Right ventricle myocardium superior (tissue), 1 donor: ENCODE measurements at regions not wholly inside any gene's neighbourhood (a gene's known extent, or its start where the extent isn't known, plus 50 kb on each side); places are given as distances from the start of the nearest gene placed in this dataset.

ENCODE experiments used
- ATAC-seq: fragments of 200-7000 bp; cut with Tn5 transposase; one replicate; pipeline ENCODE4 v1.9.1; 2020; ENCODE audit warnings: mild to moderate bottlenecking; ENCODE audit not compliant: poor library complexity
- DNase-seq: peaks from one replicate; pipeline ENCODE4 v3.0.0-alpha.2; 2020
- intact Hi-C: fragments of 100-400 bp; cut with DNase I; formaldehyde crosslinking; loops from one replicate; pipeline ENCODE4 v1.11.2; 2022
- donor health status: DM: no; HTN: yes; CAD: no; lungs with severe emphysema.

DNA sequence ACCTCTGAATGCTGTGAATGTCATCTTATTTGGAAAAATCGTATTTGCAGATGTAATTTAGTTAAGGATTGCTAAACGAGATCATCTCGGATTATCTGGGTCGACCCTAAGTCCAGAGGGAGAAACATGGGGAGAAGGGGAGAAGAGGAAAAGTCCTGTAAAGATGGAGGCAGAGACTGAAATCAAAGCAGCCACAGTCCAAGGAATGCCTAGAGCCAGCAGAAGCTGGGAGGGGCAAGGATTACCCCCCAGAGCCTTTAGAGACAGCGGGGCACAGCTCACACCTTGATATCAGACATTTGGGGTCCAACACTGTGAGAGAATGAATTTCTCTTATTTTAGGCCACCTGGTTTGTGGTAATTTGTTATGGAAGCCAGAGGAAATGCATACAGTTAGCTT, 104.9 kb upstream of the YPEL5 start:
- intact Hi-C loops, result no loop called here
- ATAC-seq, result no peak
- DNase-seq, result no peak

DNA sequence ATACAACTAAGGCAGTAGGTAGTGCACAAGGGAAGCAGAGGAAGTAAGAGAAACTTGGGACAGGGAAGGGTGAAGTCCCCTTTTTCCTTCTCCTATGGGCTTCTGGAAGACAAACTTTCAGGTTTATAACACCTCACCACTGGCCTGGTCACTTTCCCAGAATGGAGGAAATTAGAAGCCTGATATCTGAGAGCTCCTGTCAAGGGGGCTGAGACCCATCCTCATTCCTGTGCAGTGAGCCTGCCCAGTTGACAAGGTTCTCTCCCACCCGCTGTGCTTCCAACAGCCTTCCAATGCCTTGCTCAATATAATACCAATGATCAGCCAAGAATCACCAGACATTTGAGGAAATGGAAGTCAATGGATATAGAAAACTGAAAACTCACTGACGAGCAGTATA, 100.4 kb upstream of the YPEL5 start:
- DNase-seq, result no peak
- ATAC-seq, result no peak
- intact Hi-C loops, result no loop called here

DNA sequence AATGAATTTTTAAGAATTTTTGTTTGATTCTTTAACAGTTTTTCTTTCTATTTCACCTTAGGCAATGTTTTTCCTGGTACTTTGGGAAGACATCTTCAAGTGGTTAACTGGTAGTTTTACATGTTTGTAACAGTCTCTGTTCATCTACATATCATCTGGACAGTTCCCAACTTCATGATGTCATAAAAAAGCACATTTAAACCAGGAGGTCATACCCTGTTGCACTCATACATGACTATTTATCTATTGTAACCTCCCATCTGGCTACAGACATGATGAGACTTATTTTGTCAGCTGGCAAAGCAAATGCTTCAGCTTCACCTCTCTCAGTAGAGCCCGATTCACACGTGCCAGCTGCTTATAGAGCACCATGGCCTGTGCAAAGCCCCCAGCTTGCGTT, 99.8 kb upstream of the YPEL5 start:
- intact Hi-C loops, result no loop called here
- no peak for DNase-seq
- no peak for ATAC-seq

DNA sequence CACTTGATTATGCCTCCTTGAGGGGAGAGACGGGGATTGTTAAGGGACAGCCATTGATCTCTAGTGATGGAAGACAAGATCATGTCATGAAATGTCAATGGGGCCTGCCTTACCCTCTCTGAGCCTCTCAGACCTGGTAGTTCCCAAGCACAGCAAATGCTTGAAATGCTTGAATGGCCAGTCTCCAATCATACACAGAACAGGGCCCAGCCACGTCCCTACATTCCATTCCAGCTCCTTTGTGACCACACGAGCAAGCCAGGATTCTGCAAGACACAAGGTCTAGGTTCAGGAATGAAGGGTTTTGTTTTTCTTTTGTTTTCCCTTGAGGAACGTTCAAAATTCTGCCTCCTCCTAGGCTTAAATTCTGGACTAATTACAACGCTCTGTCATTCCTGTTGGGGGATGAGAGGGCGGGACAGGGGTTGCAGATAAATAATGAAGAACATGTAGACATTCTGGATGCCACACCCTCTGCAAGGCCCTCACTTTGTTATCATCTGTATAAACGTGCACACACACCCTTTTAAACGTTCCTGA, 98.1 kb upstream of the YPEL5 start:
- ATAC-seq, result no peak
- DNase-seq, result no peak
- intact Hi-C loops, result no loop called here

DNA sequence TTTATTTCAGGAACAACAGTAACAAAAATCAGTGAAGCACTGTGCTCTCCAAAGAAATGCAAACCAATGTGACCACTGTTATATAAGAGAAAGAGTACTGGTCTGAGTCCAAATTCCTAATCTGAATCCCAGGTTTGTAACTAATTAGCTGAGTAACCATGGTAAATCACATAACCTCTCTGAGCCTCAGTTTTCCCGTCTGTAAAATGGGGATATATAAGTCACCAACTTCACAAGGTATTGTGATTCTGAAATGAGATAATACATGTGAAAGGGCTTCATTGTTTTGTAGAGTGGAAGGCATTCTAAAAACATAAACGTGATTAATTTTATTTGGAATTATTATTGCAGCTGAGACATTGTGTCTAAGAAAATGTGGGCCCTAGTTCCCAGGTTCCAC, 91.3 kb upstream of the YPEL5 start:
- intact Hi-C loops, result no loop called here
- DNase-seq, result no peak
- no peak for ATAC-seq

DNA sequence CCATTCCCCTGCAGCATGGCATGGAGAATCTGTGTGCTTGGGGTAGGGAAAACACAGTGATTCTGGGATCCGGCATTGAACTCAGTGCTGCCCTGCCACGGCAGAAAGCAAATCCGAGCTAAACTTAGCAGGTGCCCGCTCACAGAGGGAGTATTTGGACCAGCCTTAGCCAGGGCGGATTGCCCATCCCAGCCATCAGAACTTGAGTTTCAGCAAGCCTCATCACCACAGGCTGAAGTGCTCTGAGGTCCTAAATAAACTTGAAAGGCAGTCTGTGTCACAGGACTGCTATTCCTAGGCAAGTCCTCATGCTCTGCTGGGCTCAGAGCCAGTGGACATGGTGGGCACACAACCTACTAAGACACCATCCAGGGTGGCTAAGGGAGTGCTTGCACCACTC, 86.2 kb upstream of the YPEL5 start:
- intact Hi-C loops, result no loop called here
- ATAC-seq (peak; percentile 46), DNase-seq (no peak)

DNA sequence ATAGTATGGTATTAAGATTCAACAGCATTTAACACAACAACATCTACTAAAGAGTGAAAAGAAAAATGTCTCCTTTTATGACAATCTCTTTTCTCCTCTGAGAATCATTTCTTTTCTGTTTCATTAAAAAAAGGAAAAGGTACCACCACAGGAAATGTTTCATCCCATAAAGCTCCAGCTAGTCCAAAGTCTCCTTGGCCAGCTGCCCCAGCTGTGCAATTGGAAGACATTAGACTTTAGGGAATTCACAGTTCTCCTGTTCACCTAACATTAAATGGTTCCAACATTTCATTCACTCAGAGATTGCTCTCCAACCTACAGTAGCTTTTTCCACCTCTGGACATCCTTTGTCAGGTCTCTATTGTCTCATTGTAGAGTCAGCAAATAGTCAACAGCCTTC, 78.7 kb upstream of the YPEL5 start:
- intact Hi-C loops, result no loop called here

DNA sequence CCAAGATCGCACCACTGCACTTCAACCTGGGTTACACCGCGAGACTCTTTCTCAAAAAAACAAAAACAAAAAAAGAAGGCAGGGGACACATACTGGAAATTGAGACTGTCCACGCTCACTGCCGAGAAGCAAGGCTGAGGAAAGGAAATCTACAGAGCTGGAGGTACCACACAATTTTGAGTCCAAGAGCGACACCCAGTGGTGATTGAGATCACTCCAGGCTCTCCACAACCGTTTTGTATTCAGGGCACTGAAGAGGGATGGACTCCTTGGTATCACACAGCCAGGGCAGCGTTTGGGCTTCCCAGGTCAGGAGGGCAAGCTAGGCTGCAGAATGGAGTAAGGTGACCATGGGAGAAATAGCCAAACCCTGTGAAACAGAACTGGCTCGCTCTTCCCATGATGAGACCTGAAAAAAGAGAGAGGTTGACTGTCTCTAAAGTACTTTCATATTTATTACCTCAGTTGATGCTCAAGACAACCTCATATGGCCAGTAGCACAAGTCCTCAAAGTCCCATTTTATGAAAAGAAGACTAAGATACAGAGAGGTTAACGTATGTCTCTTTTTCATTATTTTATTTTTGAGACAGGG, 74.5 kb upstream of the YPEL5 start:
- intact Hi-C loops, result loop anchor here (2.0 kb wide), 1 partner anchor 150 kb away; no protein-coding TSS in a partner anchor
- peak; percentile 92 for ATAC-seq

More for the DNA sequence above, 78.7 kb upstream of the YPEL5 start:
- no peak for ATAC-seq
- no peak for DNase-seq

DNA sequence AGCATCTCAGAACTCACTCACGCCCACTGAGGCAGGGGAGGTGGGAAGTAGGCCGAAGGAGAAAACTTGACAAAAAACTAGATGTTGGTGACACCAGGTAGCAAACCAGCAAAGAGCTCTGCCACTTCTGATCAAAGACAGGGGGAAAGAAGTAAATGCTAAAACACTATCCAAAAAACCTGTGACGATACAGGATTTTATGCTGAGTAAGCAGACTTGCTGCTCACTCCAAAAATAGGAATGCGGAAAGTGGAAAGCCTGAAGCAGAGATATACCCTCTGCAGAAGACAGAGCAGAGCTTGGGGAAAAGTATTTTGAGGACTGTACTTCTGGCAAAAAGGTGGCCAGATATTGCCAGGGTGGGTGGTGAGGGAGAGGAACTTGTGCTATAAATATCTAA, 73.3 kb upstream of the YPEL5 start:
- intact Hi-C loops, result loop anchor here (2.0 kb wide), 1 partner anchor 151 kb away; no protein-coding TSS in a partner anchor
- ATAC-seq (peak; percentile 51), DNase-seq (no peak)

More for the DNA sequence above, 74.5 kb upstream of the YPEL5 start:
- DNase-seq, result peak; percentile 51

DNA sequence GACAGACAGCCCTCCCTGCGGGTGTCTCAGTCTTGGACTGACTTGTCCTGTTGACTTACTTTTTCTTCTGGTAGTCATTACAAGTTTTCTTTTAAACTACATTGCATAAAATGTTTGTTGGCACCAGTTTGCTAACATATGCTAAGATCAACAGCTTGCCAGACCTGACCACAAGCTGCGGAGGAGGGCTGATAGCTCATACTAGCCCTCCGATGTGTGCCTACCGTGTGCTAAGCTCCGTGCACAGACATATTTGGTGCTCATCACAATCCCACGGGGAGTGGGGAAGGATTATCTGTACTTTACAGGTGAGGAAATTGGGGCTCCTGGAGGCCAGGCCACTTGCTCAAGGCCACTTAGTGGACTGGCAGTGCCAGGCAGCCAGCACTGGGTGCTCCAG, 72.8 kb upstream of the YPEL5 start:
- intact Hi-C loops, result no loop called here
- ATAC-seq (peak; percentile 48), DNase-seq (no peak)

DNA sequence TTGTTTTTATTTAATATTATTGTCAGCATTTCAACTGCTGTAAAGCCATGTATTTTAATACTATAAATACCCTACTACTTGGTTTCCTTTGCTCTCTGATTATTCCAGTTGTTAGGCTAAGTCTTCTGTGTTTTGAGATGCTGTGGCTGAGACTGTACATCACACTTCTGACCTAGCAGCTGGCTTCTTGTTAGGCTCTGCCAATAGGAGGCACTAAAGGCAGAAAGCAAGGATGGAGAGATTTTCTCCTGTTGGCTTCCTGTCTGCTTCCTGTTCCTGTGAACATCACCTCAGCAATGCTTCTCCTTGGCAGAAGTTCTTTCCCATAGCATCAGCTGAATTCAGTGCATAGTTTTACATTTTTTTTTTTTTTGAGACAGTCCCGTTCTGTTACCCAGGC, 68.3 kb upstream of the YPEL5 start:
- DNase-seq, result no peak
- intact Hi-C loops, result no loop called here
- no peak for ATAC-seq

DNA sequence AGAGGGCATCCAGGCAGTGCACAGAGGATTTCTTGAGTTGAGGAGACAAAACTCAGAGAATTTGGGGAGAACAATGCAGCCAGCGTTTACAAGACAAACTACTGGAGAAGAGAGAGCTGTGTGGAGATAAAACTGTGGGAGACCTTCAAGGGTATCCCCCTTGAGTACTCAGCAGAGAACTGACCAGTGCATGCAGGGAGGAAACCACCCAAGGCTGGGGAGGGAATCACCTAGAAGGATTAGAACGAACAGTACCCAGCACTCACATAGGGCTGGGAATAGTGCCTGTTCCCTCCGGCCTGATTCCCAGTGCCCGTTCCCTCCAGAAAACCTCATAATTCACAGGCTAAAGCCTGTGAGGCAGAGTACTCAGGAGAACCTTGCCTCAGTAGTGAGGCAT, 61.9 kb upstream of the YPEL5 start:
- DNase-seq (no peak), ATAC-seq (no peak)
- intact Hi-C loops, result no loop called here

DNA sequence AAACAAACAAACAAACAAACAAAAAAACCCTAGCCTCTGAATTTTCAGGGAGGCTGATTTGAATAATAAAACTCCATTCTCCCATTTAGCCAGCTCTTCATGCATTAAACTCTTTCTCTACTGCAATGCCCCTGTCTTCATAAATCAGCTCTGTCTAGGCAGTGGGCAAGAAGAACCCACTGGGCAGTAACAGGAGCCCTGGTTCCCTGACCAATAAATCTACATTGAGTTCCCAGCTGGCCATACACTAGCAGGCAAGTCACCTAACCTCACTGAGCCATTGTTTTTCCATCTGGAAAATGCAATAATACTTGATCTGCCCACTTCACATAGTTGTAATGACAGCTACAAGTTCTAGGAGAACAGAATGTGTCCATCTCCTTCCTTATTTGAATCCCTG, 57.6 kb upstream of the YPEL5 start:
- no peak for DNase-seq
- intact Hi-C loops, result no loop called here
- ATAC-seq, result no peak

DNA sequence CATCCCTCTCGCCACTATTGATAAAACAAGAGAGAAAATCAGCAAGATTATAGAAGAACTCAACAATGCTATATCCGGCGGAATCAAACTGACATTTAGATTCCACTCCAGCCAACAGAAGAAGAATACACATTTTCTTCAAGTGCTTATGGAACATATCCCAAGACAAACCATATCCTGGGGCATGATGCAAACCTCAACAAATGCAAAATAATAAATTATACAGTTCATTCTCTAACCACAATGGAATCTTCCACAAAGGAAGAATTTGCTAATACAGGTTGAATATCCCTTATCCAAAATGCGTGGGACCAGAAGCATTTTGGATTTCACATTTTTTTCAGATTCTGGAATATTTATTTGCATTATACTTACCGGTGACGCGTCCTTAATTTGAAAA, 51.4 kb upstream of the YPEL5 start:
- ATAC-seq (no peak), DNase-seq (no peak)
- intact Hi-C loops, result no loop called here

DNA sequence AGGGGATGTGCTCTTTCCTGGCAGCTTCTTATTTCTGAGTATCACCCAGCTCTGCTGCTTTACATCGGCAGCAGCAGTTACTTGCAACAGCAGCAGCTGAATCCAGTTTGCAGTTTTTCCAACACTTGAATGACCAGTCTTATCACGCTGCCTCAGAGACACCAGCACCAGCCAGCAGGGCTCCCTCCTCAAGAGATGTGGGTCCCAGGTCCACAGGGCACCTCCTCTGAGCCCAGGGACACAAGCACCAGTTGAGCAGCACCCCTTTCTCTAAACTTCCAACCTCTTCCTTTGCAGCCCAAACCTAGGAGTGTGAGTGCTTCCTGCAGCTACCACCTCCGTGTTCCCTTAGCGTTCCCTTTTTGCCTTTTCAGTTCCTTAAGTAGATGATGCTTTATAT, 50.4 kb upstream of the YPEL5 start:
- no peak for ATAC-seq
- DNase-seq, result no peak
- intact Hi-C loops, result no loop called here
